ENCODE measurements at regions not wholly inside any gene's neighbourhood (a gene's known extent, or its start where the extent isn't known, plus 50 kb on each side); places are given as distances from the start of the nearest gene placed in this dataset.

GRCh38 chr13:50208826-50209335 is 193.6 kb downstream of the KCNRG start:
- Histone ChIP-seq H3K4me3 (ENCODE audit: low read depth in 1 of 2, low read length in 1 of 2) (peak overlapping the region; percentile 39 to 54), H3K27ac (peak overlapping the region; percentile 55), H3K9me3 (no peaks in the 10 kb centered on the region), H3K4me1 (ENCODE audit: control insufficient read depth in 1 of 2, insufficient read depth in 1 of 2, low read depth in 1 of 2, low read length in 1 of 2) (peaks cover 13 to 14% of the 10 kb centered on the region in 2 experiments), H3K36me3 (no peaks in the 10 kb centered on the region), H3K27me3 (no peaks in the 10 kb centered on the region)
- TF ChIP-seq CTCF (IDR thresholded peaks at IDR 0.05) = no peak

- Histone ChIP-seq H3K27me3 (no peaks in the 10 kb centered on the region), H3K4me1 (ENCODE audit: control insufficient read depth in 1 of 2, insufficient read depth in 1 of 2, low read depth in 1 of 2, low read length in 1 of 2) (peaks cover 13 to 14% of the 10 kb centered on the region in 2 experiments), H3K4me3 (ENCODE audit: low read depth in 1 of 2, low read length in 1 of 2) (no peak overlapping the region), H3K27ac (no peak overlapping the region), H3K9me3 (no peaks in the 10 kb centered on the region), H3K36me3 (no peaks in the 10 kb centered on the region)
- TF ChIP-seq CTCF (IDR thresholded peaks at IDR 0.05) = no peak
Measured at GRCh38 chr13:50209631-50210030, 194.4 kb downstream of the KCNRG start.

GRCh38 chr13:50213526-50213925 is 198.3 kb downstream of the KCNRG start:
- Histone ChIP-seq H3K4me1 (ENCODE audit: control insufficient read depth in 1 of 2, insufficient read depth in 1 of 2, low read depth in 1 of 2, low read length in 1 of 2) (peaks cover 10 to 13% of the 10 kb centered on the region in 2 experiments), H3K27me3 (no peaks in the 10 kb centered on the region), H3K4me3 (ENCODE audit: low read depth in 1 of 2, low read length in 1 of 2) (no peak overlapping the region), H3K27ac (no peak overlapping the region), H3K36me3 (no peaks in the 10 kb centered on the region), H3K9me3 (no peaks in the 10 kb centered on the region)
- TF ChIP-seq CTCF (IDR thresholded peaks at IDR 0.05) = no peak

- H3K36me3 ChIP-seq = no peaks in the 10 kb centered on the region
- no peak for TF ChIP-seq CTCF (IDR thresholded peaks at IDR 0.05)
Measured at GRCh38 chr13:50214514-50214913, 199.3 kb downstream of the KCNRG start.

GRCh38 chr13:50215399-50215798 is 200.2 kb downstream of the KCNRG start:
- H3K27ac ChIP-seq = no peak overlapping the region
- no peaks in the 10 kb centered on the region for H3K36me3 ChIP-seq
- no peaks in the 10 kb centered on the region for H3K27me3 ChIP-seq
- no peak overlapping the region for H3K4me3 ChIP-seq (ENCODE audit: low read depth in 1 of 2, low read length in 1 of 2)
- H3K4me1 ChIP-seq (ENCODE audit: control insufficient read depth in 1 of 2, insufficient read depth in 1 of 2, low read depth in 1 of 2, low read length in 1 of 2) = peaks cover 4 to 7% of the 10 kb centered on the region in 2 experiments
- TF ChIP-seq CTCF (IDR thresholded peaks at IDR 0.05) = no peak
- no peaks in the 10 kb centered on the region for H3K9me3 ChIP-seq

More at GRCh38 chr13:50214514-50214913, 199.3 kb downstream of the KCNRG start:
- Histone ChIP-seq H3K27ac (no peak overlapping the region), H3K4me1 (ENCODE audit: control insufficient read depth in 1 of 2, insufficient read depth in 1 of 2, low read depth in 1 of 2, low read length in 1 of 2) (peaks cover under 1 to 3% of the 10 kb centered on the region in 2 experiments), H3K4me3 (ENCODE audit: low read depth in 1 of 2, low read length in 1 of 2) (no peak overlapping the region), H3K9me3 (no peaks in the 10 kb centered on the region), H3K27me3 (no peaks in the 10 kb centered on the region)
